ENCODE measurements at regions not wholly inside any gene's neighbourhood (a gene's known extent, or its start where the extent isn't known, plus 50 kb on each side); places are given as distances from the start of the nearest gene placed in this dataset.

DNA sequence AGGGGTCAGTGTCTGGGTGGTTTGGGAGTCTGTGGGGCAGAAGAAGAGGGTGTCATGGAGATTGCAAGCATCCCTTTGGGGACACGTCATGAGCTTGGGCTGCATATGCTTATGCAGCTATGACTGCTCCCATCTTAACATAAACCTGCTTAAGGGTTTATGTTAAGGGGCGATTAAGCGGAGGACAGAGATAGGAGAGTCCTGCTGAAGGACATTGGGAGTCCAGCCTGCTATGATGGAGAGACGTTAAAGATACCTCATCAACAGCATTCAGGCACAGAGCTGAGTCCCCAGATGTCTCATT lies 76.8 kb upstream of the AKR1E2 start:
- Histone ChIP-seq H3K36me3 (no peaks in the 10 kb centered on the region), H3K27me3 (no peaks in the 10 kb centered on the region), H3K4me3 (replicated peaks in 1 of 3) (no peak overlapping the region), H3K27ac (no peak overlapping the region), H3K9me3 (no peaks in the 10 kb centered on the region), H3K4me1 (no peaks in the 10 kb centered on the region)
- DNase-seq, result no peak
- TF ChIP-seq, protein P1, sequence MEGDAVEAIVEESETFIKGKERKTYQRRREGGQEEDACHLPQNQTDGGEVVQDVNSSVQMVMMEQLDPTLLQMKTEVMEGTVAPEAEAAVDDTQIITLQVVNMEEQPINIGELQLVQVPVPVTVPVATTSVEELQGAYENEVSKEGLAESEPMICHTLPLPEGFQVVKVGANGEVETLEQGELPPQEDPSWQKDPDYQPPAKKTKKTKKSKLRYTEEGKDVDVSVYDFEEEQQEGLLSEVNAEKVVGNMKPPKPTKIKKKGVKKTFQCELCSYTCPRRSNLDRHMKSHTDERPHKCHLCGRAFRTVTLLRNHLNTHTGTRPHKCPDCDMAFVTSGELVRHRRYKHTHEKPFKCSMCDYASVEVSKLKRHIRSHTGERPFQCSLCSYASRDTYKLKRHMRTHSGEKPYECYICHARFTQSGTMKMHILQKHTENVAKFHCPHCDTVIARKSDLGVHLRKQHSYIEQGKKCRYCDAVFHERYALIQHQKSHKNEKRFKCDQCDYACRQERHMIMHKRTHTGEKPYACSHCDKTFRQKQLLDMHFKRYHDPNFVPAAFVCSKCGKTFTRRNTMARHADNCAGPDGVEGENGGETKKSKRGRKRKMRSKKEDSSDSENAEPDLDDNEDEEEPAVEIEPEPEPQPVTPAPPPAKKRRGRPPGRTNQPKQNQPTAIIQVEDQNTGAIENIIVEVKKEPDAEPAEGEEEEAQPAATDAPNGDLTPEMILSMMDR (IDR thresholded peaks at IDR 0.05), result no peak
- TF ChIP-seq POLR2A (IDR thresholded peaks at IDR 0.05), result no peak
- intact Hi-C loops (cut with DNase I), result no loop called here
- WGBS, 2 donors, result 88 to 97% methylated on average over 4 of the region's 4 CpGs

DNA sequence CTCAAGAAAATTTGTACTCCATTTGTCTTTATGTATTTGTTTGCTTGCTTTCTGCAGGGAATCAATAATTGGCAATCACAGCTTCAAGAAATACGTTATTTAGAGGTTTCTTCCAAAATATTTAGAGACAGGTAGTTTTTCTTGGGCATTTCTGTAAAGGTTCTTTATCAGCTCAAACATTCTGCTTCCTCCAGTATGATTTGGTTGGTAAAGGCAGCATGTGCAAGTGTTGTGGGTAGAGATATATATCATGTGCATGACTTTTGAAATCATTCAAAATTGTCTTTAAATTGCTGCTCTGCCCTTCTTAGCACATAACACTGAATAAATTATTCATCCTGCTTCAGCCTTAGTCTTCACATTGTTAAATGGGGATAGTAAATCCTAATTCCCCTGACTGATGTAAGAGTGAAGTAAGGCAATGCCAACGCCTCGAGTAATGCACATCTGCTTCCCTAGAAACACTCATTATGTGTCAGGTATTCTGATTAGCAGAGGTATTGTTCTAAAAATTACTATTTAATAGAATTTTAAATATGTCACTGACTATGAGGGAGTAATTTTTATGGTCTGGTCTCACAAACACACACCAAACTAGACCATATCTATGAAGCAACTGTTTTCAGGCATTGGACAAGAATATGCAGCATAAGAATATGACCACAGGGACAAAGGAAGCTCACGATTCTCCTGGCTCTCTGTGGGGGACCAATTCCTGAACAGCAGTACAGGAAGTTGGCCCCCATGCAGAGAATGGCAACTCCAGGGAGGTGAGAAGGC lies 77.3 kb upstream of the AKR1E2 start:
- Histone ChIP-seq H3K27ac (no peak overlapping the region), H3K36me3 (no peaks in the 10 kb centered on the region), H3K4me1 (no peaks in the 10 kb centered on the region), H3K4me3 (replicated peaks in 1 of 3) (no peak overlapping the region), H3K27me3 (no peaks in the 10 kb centered on the region), H3K9me3 (no peaks in the 10 kb centered on the region)
- TF ChIP-seq, protein P1 (IDR thresholded peaks at IDR 0.05), result no peak
- TF ChIP-seq POLR2A (IDR thresholded peaks at IDR 0.05), result no peak
- WGBS, 2 donors, result 80 to 84% methylated on average over 4 of the region's 4 CpGs
- no peak for DNase-seq
- intact Hi-C loops (cut with DNase I), result no loop called here

DNA sequence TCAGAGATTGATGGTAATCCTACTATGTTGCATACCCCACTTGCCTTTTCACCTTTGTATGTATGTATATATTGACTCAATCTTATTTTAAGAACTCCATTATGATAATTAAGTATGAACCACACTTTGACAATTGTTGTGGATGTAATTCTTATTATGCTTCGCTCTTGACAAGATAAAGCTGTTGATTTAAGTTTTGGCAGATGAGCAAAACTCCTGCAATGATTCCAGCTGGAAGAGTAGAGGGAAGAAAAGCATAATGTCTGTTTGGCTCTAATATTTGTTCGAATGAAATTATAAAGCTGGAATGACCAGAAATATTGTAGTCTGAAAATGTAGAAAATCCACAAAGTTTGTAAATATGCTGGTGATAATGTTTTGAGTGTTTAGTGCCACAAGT lies 83.8 kb upstream of the AKR1E2 start:
- no peak for DNase-seq
- 79 to 85% methylated on average over 2 of the region's 2 CpGs for WGBS, 2 donors
- H3K27ac ChIP-seq, result no peak overlapping the region
- no peak for TF ChIP-seq POLR2A (IDR thresholded peaks at IDR 0.05)
- TF ChIP-seq, protein P1 (IDR thresholded peaks at IDR 0.05), result no peak
- H3K9me3 ChIP-seq, result no peaks in the 10 kb centered on the region
- H3K36me3 ChIP-seq, result no peaks in the 10 kb centered on the region
- no peak overlapping the region for H3K4me3 ChIP-seq (replicated peaks in 1 of 3)
- intact Hi-C loops (cut with DNase I), result no loop called here
- H3K27me3 ChIP-seq, result no peaks in the 10 kb centered on the region
- H3K4me1 ChIP-seq, result no peaks in the 10 kb centered on the region

DNA sequence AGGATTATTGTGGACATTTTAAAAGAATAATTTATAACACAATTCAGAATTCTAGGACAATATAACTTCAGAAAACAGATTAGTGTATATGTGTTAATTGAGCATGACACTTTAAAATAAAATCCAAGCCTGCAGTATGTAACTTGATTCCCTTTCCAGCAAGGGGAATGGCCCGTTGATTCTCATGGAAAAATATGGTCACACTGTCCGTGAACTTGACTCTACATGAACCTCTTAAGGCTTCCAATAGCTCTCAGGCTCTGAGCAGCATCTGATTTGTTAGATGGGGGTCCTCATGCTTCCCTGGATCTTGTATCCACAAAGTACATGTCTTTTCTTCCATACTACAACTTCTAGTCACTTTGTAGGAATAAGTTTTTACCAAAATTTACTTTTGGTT lies 85.5 kb upstream of the AKR1E2 start:
- intact Hi-C loops (cut with DNase I), result no loop called here
- H3K4me1 ChIP-seq, result no peaks in the 10 kb centered on the region
- DNase-seq, result no peak
- no peaks in the 10 kb centered on the region for H3K36me3 ChIP-seq
- H3K9me3 ChIP-seq, result no peaks in the 10 kb centered on the region
- 44 to 56% methylated on average over 2 of the region's 2 CpGs for WGBS, 2 donors
- no peak overlapping the region for H3K27ac ChIP-seq
- TF ChIP-seq POLR2A (IDR thresholded peaks at IDR 0.05), result no peak
- TF ChIP-seq, protein P1 (IDR thresholded peaks at IDR 0.05), result no peak
- H3K27me3 ChIP-seq, result no peaks in the 10 kb centered on the region
- H3K4me3 ChIP-seq (replicated peaks in 1 of 3), result no peak overlapping the region

DNA sequence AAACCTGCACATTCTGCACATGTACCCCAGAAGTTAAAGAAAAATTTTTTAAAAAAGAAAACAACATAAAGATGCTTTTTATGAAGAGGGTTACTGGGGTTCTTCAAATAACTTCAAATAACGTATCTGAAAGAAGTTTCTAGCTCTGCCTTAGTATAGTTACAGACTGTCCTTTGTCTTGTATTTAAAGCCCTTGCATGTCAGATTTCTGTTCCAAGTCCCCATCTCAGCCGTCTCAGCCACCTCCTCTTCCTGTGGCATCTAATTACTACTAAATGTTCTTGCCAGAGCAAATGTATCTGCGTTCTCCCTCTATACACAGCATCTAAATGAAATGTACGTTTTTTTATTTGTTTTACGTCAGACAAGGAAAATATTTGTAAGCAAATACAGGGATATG lies 89.4 kb upstream of the AKR1E2 start:
- DNase-seq, result no peak
- H3K4me3 ChIP-seq (replicated peaks in 1 of 3), result no peak overlapping the region
- no peaks in the 10 kb centered on the region for H3K36me3 ChIP-seq
- H3K9me3 ChIP-seq, result no peaks in the 10 kb centered on the region
- no peaks in the 10 kb centered on the region for H3K4me1 ChIP-seq
- no peak overlapping the region for H3K27ac ChIP-seq
- no peaks in the 10 kb centered on the region for H3K27me3 ChIP-seq
- 70 to 78% methylated on average over 5 of the region's 5 CpGs for whole genome bisulfite sequencing, 2 donors
- TF ChIP-seq POLR2A (IDR thresholded peaks at IDR 0.05), result no peak
- TF ChIP-seq, protein P1 (IDR thresholded peaks at IDR 0.05), result no peak
- intact Hi-C loops (cut with DNase I), result no loop called here

All from thyroid gland (tissue), 4 donors.